ENCODE measurements at regions not wholly inside any gene's neighbourhood (a gene's known extent, or its start where the extent isn't known, plus 50 kb on each side); places are given as distances from the start of the nearest gene placed in this dataset.

DNA sequence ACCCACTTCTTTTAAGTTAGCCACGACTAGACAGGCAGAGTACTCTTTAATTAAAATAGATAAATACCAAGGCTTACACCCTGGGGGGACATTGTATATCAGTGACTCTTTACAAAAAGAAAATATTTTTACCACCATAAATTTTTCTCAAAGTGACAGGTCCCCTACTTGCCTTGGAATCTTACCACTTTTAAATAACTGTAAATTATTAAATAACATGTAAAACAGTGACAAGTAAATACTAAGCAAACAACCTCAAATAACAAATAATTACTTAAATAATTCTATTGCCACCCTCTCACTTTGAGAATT, 116.3 kb downstream of the OGFRL1 start:
- Histone ChIP-seq H2AFZ (ENCODE audit: low read depth, low read length) (no peak overlapping the region), H3K4me1 (ENCODE audit: low read length) (peaks cover 4% of the 10 kb centered on the region; the same call in 1 of the 2 replicates), H3K4me3 (ENCODE audit: low read length) (no peak overlapping the region), H3K27me3 (ENCODE audit: low read depth, low read length) (no peaks in the 10 kb centered on the region), H3K27ac (ENCODE audit: low read length) (no peak overlapping the region), H4K20me1 (ENCODE audit: insufficient read depth, low read length) (no peaks in the 10 kb centered on the region), H3K36me3 (replicated peaks; ENCODE audit: low read depth, low read length) (no peaks in the 10 kb centered on the region), H3K79me2 (ENCODE audit: low read length) (no peaks in the 10 kb centered on the region), H3K9ac (ENCODE audit: low read length) (no peak overlapping the region), H3K9me3 (ENCODE audit: insufficient read depth, low read length) (no peaks in the 10 kb centered on the region), H3K4me2 (ENCODE audit: low read length) (no peak overlapping the region)
- TF ChIP-seq, protein P1, sequence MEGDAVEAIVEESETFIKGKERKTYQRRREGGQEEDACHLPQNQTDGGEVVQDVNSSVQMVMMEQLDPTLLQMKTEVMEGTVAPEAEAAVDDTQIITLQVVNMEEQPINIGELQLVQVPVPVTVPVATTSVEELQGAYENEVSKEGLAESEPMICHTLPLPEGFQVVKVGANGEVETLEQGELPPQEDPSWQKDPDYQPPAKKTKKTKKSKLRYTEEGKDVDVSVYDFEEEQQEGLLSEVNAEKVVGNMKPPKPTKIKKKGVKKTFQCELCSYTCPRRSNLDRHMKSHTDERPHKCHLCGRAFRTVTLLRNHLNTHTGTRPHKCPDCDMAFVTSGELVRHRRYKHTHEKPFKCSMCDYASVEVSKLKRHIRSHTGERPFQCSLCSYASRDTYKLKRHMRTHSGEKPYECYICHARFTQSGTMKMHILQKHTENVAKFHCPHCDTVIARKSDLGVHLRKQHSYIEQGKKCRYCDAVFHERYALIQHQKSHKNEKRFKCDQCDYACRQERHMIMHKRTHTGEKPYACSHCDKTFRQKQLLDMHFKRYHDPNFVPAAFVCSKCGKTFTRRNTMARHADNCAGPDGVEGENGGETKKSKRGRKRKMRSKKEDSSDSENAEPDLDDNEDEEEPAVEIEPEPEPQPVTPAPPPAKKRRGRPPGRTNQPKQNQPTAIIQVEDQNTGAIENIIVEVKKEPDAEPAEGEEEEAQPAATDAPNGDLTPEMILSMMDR (IDR thresholded peaks at IDR 0.05; ENCODE audit: low read depth, low read length): no peak
- no peak for TF ChIP-seq EZH2phosphoT487 (IDR thresholded peaks at IDR 0.05; ENCODE audit: low read depth)

DNA sequence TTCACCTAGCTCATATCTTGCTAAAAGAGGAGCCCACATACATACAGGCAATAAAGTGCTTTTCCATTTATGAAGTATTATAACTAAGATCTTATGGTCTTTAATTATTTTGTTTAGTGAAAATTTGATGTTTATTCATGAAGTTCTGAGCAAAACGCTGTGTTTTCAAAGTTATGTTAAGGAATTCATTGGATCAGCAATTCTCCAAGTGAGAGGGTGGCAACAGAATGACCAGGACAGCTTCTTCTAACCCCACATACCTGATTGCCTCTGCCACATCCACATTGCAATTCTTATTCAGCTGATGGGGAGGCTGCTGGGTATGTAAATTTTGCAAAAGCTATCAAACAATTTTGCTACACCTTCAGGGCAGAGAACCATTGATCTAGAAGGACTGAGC, 116.8 kb downstream of the OGFRL1 start:
- Histone ChIP-seq H3K9ac (ENCODE audit: low read length) (no peak overlapping the region), H3K36me3 (replicated peaks; ENCODE audit: low read depth, low read length) (no peaks in the 10 kb centered on the region), H3K4me3 (ENCODE audit: low read length) (no peak overlapping the region), H2AFZ (ENCODE audit: low read depth, low read length) (no peak overlapping the region), H4K20me1 (ENCODE audit: insufficient read depth, low read length) (no peaks in the 10 kb centered on the region), H3K27me3 (ENCODE audit: low read depth, low read length) (no peaks in the 10 kb centered on the region), H3K79me2 (ENCODE audit: low read length) (no peaks in the 10 kb centered on the region), H3K9me3 (ENCODE audit: insufficient read depth, low read length) (no peaks in the 10 kb centered on the region), H3K4me2 (ENCODE audit: low read length) (no peak overlapping the region), H3K4me1 (ENCODE audit: low read length) (peaks cover 8% of the 10 kb centered on the region), H3K27ac (ENCODE audit: low read length) (no peak overlapping the region)
- TF ChIP-seq, protein P1 (IDR thresholded peaks at IDR 0.05; ENCODE audit: low read depth, low read length): no peak
- no peak for TF ChIP-seq EZH2phosphoT487 (IDR thresholded peaks at IDR 0.05; ENCODE audit: low read depth)

DNA sequence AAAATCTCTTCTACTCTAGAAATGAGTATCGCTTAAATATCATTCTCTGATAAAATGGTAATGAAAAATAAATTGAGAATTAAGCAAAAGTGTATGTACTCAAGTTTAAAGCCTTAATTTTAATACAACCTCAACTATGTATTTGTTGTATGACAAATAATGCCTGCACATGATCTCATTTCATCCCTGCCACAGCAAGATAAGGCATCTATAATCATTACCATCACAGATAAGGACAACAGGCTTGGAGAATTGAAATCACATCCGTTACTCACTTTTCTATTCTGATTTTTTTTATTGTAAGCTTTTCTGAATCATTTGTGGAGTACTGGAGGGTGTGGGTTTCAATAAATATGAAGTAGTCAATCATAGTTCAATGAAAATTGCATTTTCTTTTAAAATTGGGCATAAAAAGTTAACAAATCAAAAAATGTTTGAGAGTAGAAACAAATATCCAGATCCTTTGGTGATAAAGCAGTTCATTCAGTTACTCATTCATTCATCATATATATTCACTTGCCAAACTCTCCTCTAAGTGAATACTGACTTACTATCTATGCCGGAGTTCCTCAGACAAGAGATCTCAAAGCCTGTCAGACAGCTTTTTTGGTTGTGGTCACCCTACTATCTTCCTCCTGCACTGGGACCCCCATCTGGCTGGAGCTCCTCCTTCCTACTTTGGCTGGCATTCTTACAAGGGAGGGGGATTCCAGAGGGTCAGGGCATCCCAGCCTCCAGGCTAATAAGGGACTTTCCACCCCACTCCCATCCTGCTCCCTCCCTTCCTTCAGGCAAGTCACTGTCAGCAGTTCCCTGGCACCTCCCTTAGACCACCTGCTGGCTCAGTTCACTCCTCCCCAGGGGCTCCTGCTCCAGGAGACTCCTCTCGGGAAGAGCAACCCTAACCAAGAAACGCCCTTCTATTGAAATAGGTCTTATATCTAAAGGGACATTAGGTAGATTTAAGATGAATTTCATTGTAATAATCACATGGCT, 118.6 kb downstream of the OGFRL1 start:
- no peaks in the 10 kb centered on the region for H4K20me1 ChIP-seq (ENCODE audit: insufficient read depth, low read length)
- peaks cover 4% of the 10 kb centered on the region for H3K4me1 ChIP-seq (ENCODE audit: low read length)
- no peak overlapping the region for H3K4me2 ChIP-seq (ENCODE audit: low read length)
- no peak overlapping the region for H3K27ac ChIP-seq (ENCODE audit: low read length)
- no peak overlapping the region for H2AFZ ChIP-seq (ENCODE audit: low read depth, low read length)
- no peak overlapping the region for H3K4me3 ChIP-seq (ENCODE audit: low read length)
- no peaks in the 10 kb centered on the region for H3K79me2 ChIP-seq (ENCODE audit: low read length)
- TF ChIP-seq EZH2phosphoT487 (IDR thresholded peaks at IDR 0.05; ENCODE audit: low read depth): no peak
- TF ChIP-seq, protein P1 (IDR thresholded peaks at IDR 0.05; ENCODE audit: low read depth, low read length): no peak
- no peaks in the 10 kb centered on the region for H3K9me3 ChIP-seq (ENCODE audit: insufficient read depth, low read length)
- H3K9ac ChIP-seq (ENCODE audit: low read length): no peak overlapping the region
- H3K27me3 ChIP-seq (ENCODE audit: low read depth, low read length): no peaks in the 10 kb centered on the region
- no peaks in the 10 kb centered on the region for H3K36me3 ChIP-seq (replicated peaks; ENCODE audit: low read depth, low read length)

DNA sequence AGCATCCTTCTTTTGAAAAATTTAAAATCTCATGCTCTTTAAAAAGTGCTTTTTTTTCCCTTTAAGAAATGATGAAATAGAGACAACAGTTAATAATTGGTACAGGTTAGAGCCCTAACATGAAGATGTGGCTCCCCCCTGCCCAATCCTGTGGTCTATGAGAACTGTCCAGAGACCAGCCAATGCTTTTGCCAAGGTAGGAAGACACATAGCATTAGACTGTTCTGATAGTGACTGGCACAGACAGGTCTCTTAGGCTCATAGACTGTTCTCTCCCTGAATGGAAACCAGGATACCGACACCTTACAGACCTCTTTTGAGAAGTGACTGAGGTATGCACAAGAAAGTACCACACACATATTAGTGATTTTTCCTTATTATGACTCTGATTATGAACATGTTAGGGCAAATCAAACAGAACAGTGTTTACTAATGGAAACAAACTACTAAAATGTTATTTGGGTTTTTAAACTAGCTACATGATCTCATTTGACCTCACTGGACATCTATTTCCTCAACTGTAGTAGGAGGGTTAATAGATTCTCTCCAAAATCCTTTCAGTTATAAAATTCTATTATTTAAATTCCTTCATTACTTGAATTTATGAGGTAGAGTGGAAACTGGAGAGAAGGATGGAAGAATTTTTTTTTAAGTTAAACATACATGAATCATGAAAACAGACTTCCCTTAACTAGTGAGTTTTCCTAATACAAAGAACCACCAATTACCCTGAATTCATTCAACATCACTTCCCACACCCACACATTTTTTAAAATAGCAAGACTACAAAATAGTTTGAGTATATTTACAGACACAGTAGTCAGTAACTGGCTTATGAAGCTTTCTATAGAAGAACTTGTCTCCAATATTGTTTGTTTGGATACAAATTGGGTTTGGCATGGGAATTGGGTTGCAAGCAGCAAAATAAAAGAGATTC, 120.4 kb downstream of the OGFRL1 start:
- TF ChIP-seq, protein P1 (IDR thresholded peaks at IDR 0.05; ENCODE audit: low read depth, low read length): no peak
- no peak for TF ChIP-seq EZH2phosphoT487 (IDR thresholded peaks at IDR 0.05; ENCODE audit: low read depth)
- no peak overlapping the region for H3K4me2 ChIP-seq (ENCODE audit: low read length)
- H3K79me2 ChIP-seq (ENCODE audit: low read length): no peaks in the 10 kb centered on the region
- H3K27me3 ChIP-seq (ENCODE audit: low read depth, low read length): no peaks in the 10 kb centered on the region
- H3K9ac ChIP-seq (ENCODE audit: low read length): no peak overlapping the region
- H3K4me1 ChIP-seq (ENCODE audit: low read length): peaks cover 10% of the 10 kb centered on the region
- H3K4me3 ChIP-seq (ENCODE audit: low read length): no peak overlapping the region
- no peaks in the 10 kb centered on the region for H4K20me1 ChIP-seq (ENCODE audit: insufficient read depth, low read length)
- no peak overlapping the region for H3K27ac ChIP-seq (ENCODE audit: low read length)
- H2AFZ ChIP-seq (ENCODE audit: low read depth, low read length): no peak overlapping the region
- no peaks in the 10 kb centered on the region for H3K36me3 ChIP-seq (replicated peaks; ENCODE audit: low read depth, low read length)
- no peaks in the 10 kb centered on the region for H3K9me3 ChIP-seq (ENCODE audit: insufficient read depth, low read length)
